Activated CD4-positive, alpha-beta T cell treated with anti-CD3 and anti-CD28 coated beads, Interleukin-2, amount 50 U/mL, for 1 hour (primary cell): ENCODE measurements at regions not wholly inside any gene's neighbourhood (a gene's known extent, or its start where the extent isn't known, plus 50 kb on each side); places are given as distances from the start of the nearest gene placed in this dataset.

Source experiments
- DNase-seq: peaks from one replicate; pipeline ENCODE4 v3.0.0-alpha.2; 2020

- DNase-seq: no peak
Observed at GRCh38 chr5:2137444-2138050, 254.8 kb upstream of the IRX4 start.

GRCh38 chr5:2136728-2137333 lies 254.1 kb upstream of the IRX4 start:
- DNase-seq: no peak

GRCh38 chr5:2135833-2136232 lies 253.1 kb upstream of the IRX4 start:
- no peak for DNase-seq

GRCh38 chr5:2135354-2135753 lies 252.6 kb upstream of the IRX4 start:
- no peak for DNase-seq

GRCh38 chr5:2134543-2135292 lies 252.0 kb upstream of the IRX4 start:
- DNase-seq: no peak

- DNase-seq: no peak
Observed at GRCh38 chr5:2133936-2134335, 251.2 kb upstream of the IRX4 start.

- DNase-seq: no peak
Observed at GRCh38 chr5:2133080-2133479, 250.4 kb upstream of the IRX4 start.

GRCh38 chr5:2132497-2132847 lies 249.7 kb upstream of the IRX4 start:
- no peak for DNase-seq

- DNase-seq: no peak
Observed at GRCh38 chr5:2131826-2132496, 249.2 kb upstream of the IRX4 start.

GRCh38 chr5:2131196-2131595 lies 248.5 kb upstream of the IRX4 start:
- no peak for DNase-seq

- DNase-seq: no peak
Observed at GRCh38 chr5:2130361-2130760, 247.6 kb upstream of the IRX4 start.

- no peak for DNase-seq
Observed at GRCh38 chr5:2129568-2130272, 247.0 kb upstream of the IRX4 start.

- no peak for DNase-seq
Observed at GRCh38 chr5:2128686-2129355, 246.1 kb upstream of the IRX4 start.

- DNase-seq: no peak
Observed at GRCh38 chr5:2126512-2126911, 243.8 kb upstream of the IRX4 start.

- no peak for DNase-seq
Observed at GRCh38 chr5:2125901-2126265, 243.2 kb upstream of the IRX4 start.

- DNase-seq: no peak
Observed at GRCh38 chr5:2125171-2125900, 242.6 kb upstream of the IRX4 start.

GRCh38 chr5:2124434-2125170 lies 241.9 kb upstream of the IRX4 start:
- DNase-seq: no peak

- DNase-seq: no peak
Observed at GRCh38 chr5:2123874-2124273, 241.1 kb upstream of the IRX4 start.

- no peak for DNase-seq
Observed at GRCh38 chr5:2120361-2120760, 237.6 kb upstream of the IRX4 start.

GRCh38 chr5:2119573-2119972 lies 236.8 kb upstream of the IRX4 start:
- no peak for DNase-seq
